GM20000 (cell line): ENCODE measurements at regions not wholly inside any gene's neighbourhood (a gene's known extent, or its start where the extent isn't known, plus 50 kb on each side); places are given as distances from the start of the nearest gene placed in this dataset.
"Not testable (repeated sequence)": the region's sequence is repeated elsewhere in the genome, so short reads cannot be mapped to it uniquely, and the experiment has no call there.

Source experiments
- DNase-seq: peaks from one replicate; pipeline ENCODE4 v3.0.0; 2012; ENCODE audit warnings: low spot score
- CTCF ChIP-seq: IDR thresholded peaks from 2 replicates; pipeline ENCODE4 v1.5.1; 2012; ENCODE audit warnings: mild to moderate bottlenecking, control low read depth; ENCODE audit errors: extremely low read depth, missing control alignments

GRCh38 chr3:19825193-19825592 lies 108.8 kb downstream of the EFHB start:
- DNase-seq, result no peak

GRCh38 chr3:19822805-19823204 lies 111.2 kb downstream of the EFHB start:
- no peak for TF ChIP-seq CTCF
- DNase-seq, result no peak

More at GRCh38 chr3:19825193-19825592, 108.8 kb downstream of the EFHB start:
- TF ChIP-seq CTCF, result no peak

GRCh38 chr3:19816631-19817030 lies 117.4 kb downstream of the EFHB start:
- DNase-seq, result no peak
- no peak for TF ChIP-seq CTCF

- DNase-seq, result no peak
- TF ChIP-seq CTCF, result no peak
These were observed 118.2 kb downstream of the EFHB start for GRCh38 chr3:19815805-19816204.

GRCh38 chr3:19813743-19814142 lies 120.3 kb downstream of the EFHB start:
- not testable (repeated sequence) for DNase-seq

GRCh38 chr3:19811689-19812088 lies 122.3 kb downstream of the EFHB start:
- no peak for DNase-seq
- TF ChIP-seq CTCF, result no peak

GRCh38 chr3:19808834-19809233 lies 125.2 kb downstream of the EFHB start:
- no peak for TF ChIP-seq CTCF
- no peak for DNase-seq

- DNase-seq, result no peak
- no peak for TF ChIP-seq CTCF
These were observed 134.1 kb downstream of the EFHB start for GRCh38 chr3:19799887-19800286.
